MM.1S (cell line): ENCODE measurements at regions not wholly inside any gene's neighbourhood (a gene's known extent, or its start where the extent isn't known, plus 50 kb on each side); places are given as distances from the start of the nearest gene placed in this dataset.

Source experiments
- DNase-seq: peaks from one replicate; pipeline ENCODE4 v3.0.0-alpha.2; 2015
- H2AFZ ChIP-seq: fragments of 300-600 bp; sonication (generic); 2 replicates; pipeline ENCODE4 v1.6.0; 2016; ENCODE audit warnings: antibody characterized with exemption, low read length
- H3F3A ChIP-seq: fragments of 300-600 bp; sonication (generic); 2 replicates; pipeline ENCODE4 v1.6.1; 2016; ENCODE audit warnings: mild to moderate bottlenecking, antibody characterized with exemption, low read length, moderate library complexity, mixed read lengths; ENCODE audit not compliant: insufficient read depth
- H3K27ac ChIP-seq: fragments of 300-600 bp; sonication (generic); 2 replicates; pipeline ENCODE4 v1.5.1; 2016; ENCODE audit warnings: mild to moderate bottlenecking, low read length
- H3K27me3 ChIP-seq: fragments of 300-600 bp; sonication (generic); replicated peaks from 2 replicates; pipeline ENCODE4 v1.6.0; 2016; ENCODE audit warnings: low read length; ENCODE audit not compliant: insufficient read depth
- H3K36me3 ChIP-seq: fragments of 300-600 bp; sonication (generic); replicated peaks from 2 replicates; pipeline ENCODE4 v1.6.1; 2016; ENCODE audit warnings: mild to moderate bottlenecking, low read length, mixed read lengths; ENCODE audit not compliant: insufficient read depth
- H3K4me1 ChIP-seq: fragments of 300-600 bp; sonication (generic); 2 replicates; pipeline ENCODE4 v1.6.1; 2016; ENCODE audit warnings: low read length, mixed read lengths
- H3K4me2 ChIP-seq: fragments of 300-600 bp; sonication (generic); 2 replicates; pipeline ENCODE4 v1.6.0; 2016; ENCODE audit warnings: low read depth, low read length
- H3K4me3 ChIP-seq: fragments of 300-600 bp; sonication (generic); 2 replicates; pipeline ENCODE4 v1.5.1; 2016; ENCODE audit warnings: low read length, mixed read lengths
- H3K79me2 ChIP-seq: fragments of 300-600 bp; sonication (generic); 2 replicates; pipeline ENCODE4 v1.6.1; 2016; ENCODE audit warnings: mixed run types, low read length, mixed read lengths
- H3K9ac ChIP-seq: fragments of 300-600 bp; sonication (generic); 2 replicates; pipeline ENCODE4 v1.6.1; 2016; ENCODE audit warnings: low read length, mixed read lengths
- H3K9me2 ChIP-seq: fragments of 300-600 bp; sonication (generic); replicated peaks from 2 replicates; pipeline ENCODE4 v1.6.1; 2016; ENCODE audit warnings: mild to moderate bottlenecking, low read length, mixed read lengths; ENCODE audit not compliant: insufficient read depth
- H3K9me3 ChIP-seq: fragments of 300-600 bp; sonication (generic); replicated peaks from 2 replicates; pipeline ENCODE4 v1.6.1; 2016; ENCODE audit warnings: mild to moderate bottlenecking, low read length, mixed read lengths; ENCODE audit not compliant: insufficient read depth
- H4K20me1 ChIP-seq: fragments of 300-600 bp; sonication (generic); 2 replicates; pipeline ENCODE4 v1.6.1; 2016; ENCODE audit warnings: mild to moderate bottlenecking, low read length, moderate library complexity, mixed read lengths; ENCODE audit not compliant: insufficient read depth
- CTCF ChIP-seq: fragments of 300-600 bp; sonication (generic); IDR thresholded peaks from 2 replicates; pipeline ENCODE4 v1.5.1; 2016; ENCODE audit warnings: antibody characterized with exemption, low read length, mixed read lengths
- EZH2 ChIP-seq: fragments of 300-600 bp; sonication (generic); optimal IDR thresholded peaks from 2 replicates; pipeline ENCODE3; 2017; ENCODE audit warnings: low read depth, mild to moderate bottlenecking, antibody characterized with exemption, low read length, mixed read lengths
- EZH2phosphoT487 ChIP-seq: fragments of 300-600 bp; sonication (generic); IDR thresholded peaks from 2 replicates; pipeline ENCODE4 v1.6.1; 2018; ENCODE audit warnings: antibody characterized with exemption, low read length

DNA sequence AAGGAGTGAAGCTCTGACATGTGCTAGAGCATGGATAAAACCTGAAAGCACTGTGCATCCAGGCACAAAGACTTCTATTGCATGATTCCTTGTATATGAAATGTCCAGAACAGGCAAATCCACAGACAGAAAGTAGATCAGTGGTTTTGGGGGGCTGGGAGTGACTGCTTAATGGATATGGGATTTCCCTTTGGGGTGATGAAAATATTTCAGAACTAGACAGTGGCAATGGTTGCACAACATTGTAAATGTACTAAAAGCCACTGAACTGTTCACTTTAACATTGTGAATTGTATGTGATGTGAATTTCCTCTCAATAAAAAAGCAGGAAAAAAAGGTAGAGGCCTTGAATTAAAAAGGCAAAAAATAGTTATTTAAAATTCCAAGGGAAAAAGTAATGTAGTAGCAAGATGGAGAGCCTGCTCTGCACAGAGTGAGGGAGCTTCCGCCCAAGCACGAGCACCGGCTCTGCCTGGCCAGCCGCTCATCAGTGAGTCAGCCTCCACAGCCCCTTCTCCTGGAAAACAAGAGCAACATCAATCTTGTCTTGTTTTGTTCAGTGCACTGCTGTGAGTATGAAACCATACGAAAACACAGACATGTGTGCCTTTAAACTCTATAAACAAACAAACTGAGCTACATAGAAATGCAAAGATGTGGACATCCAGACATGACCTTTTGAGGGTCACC lies 74.6 kb upstream of the THBS2 start:
- no peak overlapping the region for H3K9ac ChIP-seq

DNA sequence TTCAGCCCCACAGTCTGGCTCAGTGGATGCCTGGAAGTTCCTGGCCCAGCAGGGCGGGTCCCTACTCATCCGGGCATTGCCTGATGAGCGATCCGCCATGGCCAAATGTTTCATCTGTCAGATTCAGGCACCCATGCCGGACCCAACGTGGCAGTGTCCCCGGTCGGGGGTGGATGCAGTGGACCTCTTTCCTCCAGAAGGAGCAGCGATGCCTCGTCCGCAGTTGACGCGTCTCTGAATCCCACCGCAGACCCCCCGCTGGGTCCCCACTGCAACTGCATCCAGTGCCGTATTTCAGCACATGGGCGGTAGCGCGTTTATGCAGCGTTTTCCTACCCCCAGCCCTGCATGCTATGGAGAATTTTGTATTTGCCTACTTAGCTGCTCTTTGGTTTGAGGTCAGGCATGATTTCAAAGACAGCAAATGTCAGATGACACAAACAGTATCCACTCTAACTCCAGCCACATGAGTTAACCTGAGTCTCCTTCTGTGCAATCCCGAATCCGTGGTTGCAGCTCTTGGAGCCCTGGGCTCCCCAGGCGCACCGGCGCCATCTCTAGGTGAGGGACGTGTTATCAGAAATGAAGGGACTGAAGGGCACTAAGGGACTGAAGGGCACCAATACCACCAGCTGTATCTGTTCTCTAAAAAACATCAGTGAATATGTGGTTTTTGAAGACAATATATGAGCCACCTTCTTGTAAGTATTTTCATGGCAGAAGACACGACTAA lies 72.6 kb upstream of the THBS2 start:
- no peak overlapping the region for H3K4me2 ChIP-seq
- no peak overlapping the region for H3K4me3 ChIP-seq
- no peaks in the 10 kb centered on the region for H3K4me1 ChIP-seq
- no peaks in the 10 kb centered on the region for H3K9me2 ChIP-seq
- no peaks in the 10 kb centered on the region for H3K9me3 ChIP-seq
- no peak overlapping the region for H3K27ac ChIP-seq
- no peaks in the 10 kb centered on the region for H3K36me3 ChIP-seq
- H3F3A ChIP-seq = no peaks in the 10 kb centered on the region
- no peaks in the 10 kb centered on the region for H4K20me1 ChIP-seq
- H3K27me3 ChIP-seq = no peaks in the 10 kb centered on the region
- no peak overlapping the region for H2AFZ ChIP-seq
- no peak for DNase-seq
- no peak for TF ChIP-seq EZH2phosphoT487
- TF ChIP-seq EZH2 = no peak
- TF ChIP-seq CTCF = no peak
- H3K9ac ChIP-seq = no peak overlapping the region
- no peaks in the 10 kb centered on the region for H3K79me2 ChIP-seq

More for the DNA sequence above, 74.6 kb upstream of the THBS2 start:
- no peak for DNase-seq
- Histone ChIP-seq H3K9me2 (no peaks in the 10 kb centered on the region), H3K27ac (no peak overlapping the region), H3K9me3 (no peaks in the 10 kb centered on the region), H3K4me1 (no peaks in the 10 kb centered on the region), H3F3A (no peaks in the 10 kb centered on the region), H3K79me2 (no peaks in the 10 kb centered on the region), H2AFZ (no peak overlapping the region), H3K27me3 (no peaks in the 10 kb centered on the region), H3K4me3 (no peak overlapping the region), H3K4me2 (no peak overlapping the region), H4K20me1 (no peaks in the 10 kb centered on the region), H3K36me3 (no peaks in the 10 kb centered on the region)
- TF ChIP-seq EZH2 (no peak), CTCF (no peak), EZH2phosphoT487 (no peak)

DNA sequence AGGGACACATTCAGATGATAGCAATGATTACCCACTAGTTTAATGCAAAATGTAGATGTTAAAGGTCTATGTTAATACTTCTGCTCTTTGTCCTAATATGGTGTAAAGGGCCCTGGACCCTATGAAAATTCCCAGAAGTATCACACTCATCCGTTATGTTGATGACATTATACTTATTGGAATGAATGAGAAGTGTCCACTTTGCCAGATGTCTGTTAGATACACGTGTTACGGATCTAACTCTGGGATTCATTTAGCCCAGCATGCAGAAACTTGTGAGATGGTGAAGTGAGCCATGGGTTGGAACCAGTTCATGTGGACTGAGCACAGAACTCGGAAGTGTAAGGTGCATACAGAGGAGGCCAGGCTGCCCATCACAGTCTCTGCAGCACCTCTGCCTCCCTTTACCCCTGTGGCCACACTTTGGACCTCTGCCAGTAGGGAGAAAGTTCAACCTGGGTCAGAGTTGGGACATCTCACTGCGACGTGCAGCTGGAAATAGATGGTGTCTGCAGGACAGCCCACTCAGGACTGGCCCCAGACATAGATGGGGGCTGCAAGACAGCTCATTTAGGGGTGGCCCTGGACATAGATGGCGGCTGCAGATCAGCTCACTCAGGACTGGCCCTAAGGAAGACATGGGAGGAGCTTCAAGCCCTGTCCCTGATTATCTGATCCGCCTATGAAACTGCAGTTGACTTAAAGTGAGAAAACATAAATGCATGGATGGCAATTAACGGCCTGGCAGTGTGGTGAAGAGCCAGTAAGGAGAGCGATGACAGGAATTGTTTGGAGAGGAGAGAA lies 71.2 kb upstream of the THBS2 start:
- Histone ChIP-seq H3K4me1 (no peaks in the 10 kb centered on the region), H2AFZ (no peak overlapping the region), H3K27me3 (no peaks in the 10 kb centered on the region), H3K9ac (no peak overlapping the region), H3K27ac (no peak overlapping the region), H4K20me1 (no peaks in the 10 kb centered on the region), H3F3A (no peaks in the 10 kb centered on the region), H3K4me2 (no peak overlapping the region), H3K79me2 (no peaks in the 10 kb centered on the region), H3K4me3 (no peak overlapping the region), H3K9me3 (no peaks in the 10 kb centered on the region), H3K36me3 (no peaks in the 10 kb centered on the region), H3K9me2 (no peaks in the 10 kb centered on the region)
- TF ChIP-seq EZH2 = no peak
- no peak for TF ChIP-seq EZH2phosphoT487
- TF ChIP-seq CTCF = no peak
- DNase-seq = no peak
